IPS DF 19.7 (cell line): ENCODE measurements at regions not wholly inside any gene's neighbourhood (a gene's known extent, or its start where the extent isn't known, plus 50 kb on each side); places are given as distances from the start of the nearest gene placed in this dataset.

ENCODE experiments used
- DNase-seq: peaks from one replicate; pipeline ENCODE4 v3.0.0-alpha.2; 2013; ENCODE audit warnings: low read depth, low spot score

DNA sequence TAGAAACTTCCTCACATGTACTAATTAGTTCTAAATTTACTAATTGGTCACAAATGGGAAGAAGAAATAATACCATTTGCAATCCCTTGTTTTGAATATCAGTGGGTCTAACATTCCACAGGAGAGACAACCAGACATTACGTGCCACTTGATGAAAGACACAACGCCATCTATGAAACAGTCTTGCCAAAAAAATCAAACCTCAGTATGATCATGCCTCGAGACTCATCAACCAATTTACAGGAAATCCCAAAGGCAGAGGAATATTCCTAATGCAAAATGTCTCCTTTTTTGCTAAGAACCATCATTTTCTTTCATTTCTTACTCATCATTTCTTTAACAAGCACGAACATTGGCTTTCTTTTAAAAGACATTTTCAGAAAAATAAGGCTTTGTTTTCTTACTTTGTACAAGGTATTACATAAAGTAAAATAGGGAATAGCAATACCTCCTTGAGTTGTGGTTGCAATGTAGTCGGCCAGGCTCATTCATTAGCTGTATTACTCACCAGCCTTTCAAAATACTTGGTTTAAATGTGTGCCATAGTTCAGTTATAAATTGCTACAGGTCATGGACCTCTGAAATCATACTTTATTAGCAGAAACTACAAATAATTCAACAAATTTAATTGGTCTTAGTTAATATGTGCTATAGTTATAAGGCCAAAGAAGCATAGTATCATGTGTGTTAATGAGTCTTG is 436.2 kb upstream of the FLRT2 start:
- no peak for DNase-seq

- DNase-seq, result no peak
Observed at GRCh38 chr14:85102591-85102990, 427.4 kb upstream of the FLRT2 start.

DNA sequence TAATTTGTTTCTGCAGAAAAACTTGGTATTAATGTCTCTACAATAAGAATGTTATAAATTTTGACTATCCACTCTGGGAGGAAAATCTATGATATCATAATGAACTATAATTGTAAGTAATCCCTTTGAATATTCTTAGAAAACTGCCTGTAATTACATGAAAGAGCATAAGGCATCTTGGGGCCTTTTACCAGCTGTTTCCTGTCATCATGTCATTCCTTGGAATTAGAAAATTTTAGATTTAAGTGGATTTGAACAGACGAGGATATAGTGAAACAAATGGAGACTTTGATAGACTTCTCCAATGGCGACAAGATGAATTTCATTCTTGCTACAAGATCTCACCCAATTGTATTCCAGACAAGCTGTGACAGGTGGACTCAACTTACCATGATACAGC is 423.4 kb upstream of the FLRT2 start:
- DNase-seq, result no peak

DNA sequence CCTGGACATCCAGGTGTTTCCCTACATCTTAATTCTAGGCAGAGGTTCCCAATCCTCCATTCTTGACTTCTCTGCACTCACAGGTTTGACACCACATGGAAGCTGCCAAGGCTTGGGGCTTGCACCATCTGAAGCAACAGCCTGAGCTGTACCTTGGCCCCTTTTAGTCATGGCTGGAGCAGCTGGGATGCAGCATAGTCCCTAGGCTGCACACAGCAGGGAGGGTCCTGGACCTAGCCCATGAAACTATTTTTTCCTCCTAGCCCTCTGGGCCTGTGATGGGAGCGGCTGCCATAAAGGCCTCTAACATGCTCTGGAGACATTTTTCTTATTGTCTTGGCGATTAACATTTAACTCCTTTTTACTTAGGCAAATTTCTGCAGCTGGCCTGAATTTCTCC is 417.2 kb upstream of the FLRT2 start:
- DNase-seq, result no peak

- DNase-seq, result no peak
Observed at GRCh38 chr14:85115921-85116320, 414.0 kb upstream of the FLRT2 start.

GRCh38 chr14:85118274-85118673 is 411.7 kb upstream of the FLRT2 start:
- DNase-seq, result no peak

DNA sequence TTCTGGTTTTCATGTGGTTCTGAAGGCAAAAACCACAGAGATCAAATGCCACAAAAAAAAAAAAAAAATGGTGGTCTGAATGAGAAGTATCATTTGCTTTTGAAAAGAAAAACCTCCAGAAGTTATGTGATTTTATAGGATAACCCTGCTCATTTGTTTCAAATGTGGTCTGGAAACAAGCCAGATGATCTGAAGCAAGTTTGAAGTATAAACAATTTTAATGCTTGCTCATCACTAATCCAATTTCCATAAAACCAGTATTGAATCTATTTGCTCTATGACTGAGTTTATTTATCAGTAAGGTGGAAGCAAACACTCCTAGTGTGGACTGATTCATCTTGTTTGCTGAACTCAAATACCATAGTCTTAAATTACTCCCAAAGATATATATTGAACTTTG is 407.3 kb upstream of the FLRT2 start:
- DNase-seq, result no peak

GRCh38 chr14:85123755-85124154 is 406.2 kb upstream of the FLRT2 start:
- no peak for DNase-seq

DNA sequence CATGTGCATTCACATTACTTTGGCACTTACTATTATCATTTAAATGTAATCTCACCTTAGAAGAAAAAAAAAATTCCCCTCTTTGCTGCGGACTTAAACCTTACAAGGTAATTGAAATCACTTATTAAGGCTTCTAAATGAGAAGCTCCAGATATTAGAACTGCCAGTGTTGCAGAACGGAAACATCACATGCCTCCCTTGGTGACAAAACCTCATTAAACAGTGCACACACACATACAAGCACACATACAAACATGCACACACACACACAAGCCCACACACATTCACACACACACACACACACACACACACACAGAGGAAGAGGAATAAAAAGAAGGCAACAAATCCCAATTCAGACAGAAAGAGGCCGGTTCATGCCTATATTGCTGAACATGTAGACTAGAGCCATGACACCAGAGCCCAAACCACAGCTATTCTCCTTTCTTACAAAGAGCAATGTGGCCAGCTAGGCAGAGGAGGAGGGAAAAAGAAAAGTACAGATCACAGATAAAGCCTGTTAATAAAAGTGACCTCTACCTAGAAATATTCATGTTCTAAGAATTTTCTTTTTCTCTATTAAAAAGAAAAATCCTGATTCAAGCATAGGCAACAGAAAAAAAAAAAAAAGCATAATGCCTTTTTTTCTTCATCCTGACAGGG is 405.2 kb upstream of the FLRT2 start:
- DNase-seq, result no peak

GRCh38 chr14:85125291-85125670 is 404.7 kb upstream of the FLRT2 start:
- DNase-seq, result no peak

DNA sequence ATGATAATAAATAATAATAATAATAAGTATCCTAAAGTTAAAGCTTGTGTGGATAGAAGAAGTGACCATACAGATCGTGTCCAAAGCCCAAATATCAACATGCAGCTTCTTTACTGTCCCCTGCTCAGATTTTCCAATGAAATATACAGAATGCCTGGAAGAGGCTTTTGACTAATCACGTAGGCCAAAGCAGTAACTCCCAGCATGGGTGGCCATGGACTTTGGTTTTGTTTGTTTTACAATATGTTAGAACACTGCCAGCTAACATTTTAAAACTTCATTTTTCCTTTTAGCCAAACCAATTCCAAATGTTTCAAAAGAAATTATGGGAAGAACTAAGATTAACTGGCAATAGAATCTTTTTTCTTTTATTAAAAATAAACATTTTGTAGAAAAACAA is 400.0 kb upstream of the FLRT2 start:
- no peak for DNase-seq

DNA sequence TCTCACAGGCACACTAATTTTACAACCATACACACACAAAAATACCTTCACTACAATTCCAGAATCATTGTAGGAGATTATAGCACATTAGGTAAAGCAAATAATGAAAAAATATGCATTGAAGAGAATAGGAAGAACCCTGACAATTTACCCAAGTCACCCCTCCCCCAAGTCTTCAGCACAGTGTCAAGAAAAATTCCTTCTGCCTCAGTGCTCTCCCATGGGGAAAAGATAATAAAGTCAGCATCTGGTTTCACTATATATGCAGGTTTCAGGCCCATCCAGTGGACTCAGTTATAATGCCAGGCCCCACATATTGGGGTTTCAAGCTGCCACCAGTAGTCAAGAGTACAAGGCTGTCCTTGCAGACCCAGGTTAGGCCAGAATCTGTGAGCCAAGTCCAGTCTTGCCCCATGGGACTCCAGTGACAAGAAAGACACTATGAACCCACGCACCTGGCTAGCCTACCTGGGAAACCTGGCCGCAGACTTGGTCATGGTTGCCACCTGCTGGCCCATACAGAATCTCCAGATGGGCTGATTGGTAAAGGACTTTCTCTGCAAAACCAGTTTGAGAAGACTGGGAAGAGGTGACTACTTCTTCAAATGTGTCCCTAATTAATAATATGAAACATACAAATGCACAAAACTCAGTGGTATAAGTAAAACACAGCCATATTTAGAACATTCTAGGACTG is 398.6 kb upstream of the FLRT2 start:
- DNase-seq, result peak; percentile 9

DNA sequence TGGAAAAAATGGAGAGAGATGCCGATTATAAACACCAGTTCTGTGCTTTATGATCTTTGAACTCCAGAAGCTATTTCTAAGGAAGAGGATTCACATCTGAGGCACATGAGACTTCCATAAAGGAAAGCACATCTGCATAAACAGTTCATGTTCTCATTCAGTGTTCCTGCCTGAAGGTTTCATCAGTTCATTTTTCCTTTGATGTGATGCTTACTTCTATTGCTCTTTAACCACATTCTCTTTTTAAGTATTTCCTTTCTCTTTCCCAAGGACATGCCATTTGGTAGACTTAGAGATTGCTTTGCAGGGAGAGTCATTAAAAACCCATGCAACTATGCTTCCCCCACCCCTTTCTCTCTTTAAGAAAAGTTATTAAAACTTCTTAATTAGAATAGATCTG is 387.0 kb upstream of the FLRT2 start:
- DNase-seq, result no peak

DNA sequence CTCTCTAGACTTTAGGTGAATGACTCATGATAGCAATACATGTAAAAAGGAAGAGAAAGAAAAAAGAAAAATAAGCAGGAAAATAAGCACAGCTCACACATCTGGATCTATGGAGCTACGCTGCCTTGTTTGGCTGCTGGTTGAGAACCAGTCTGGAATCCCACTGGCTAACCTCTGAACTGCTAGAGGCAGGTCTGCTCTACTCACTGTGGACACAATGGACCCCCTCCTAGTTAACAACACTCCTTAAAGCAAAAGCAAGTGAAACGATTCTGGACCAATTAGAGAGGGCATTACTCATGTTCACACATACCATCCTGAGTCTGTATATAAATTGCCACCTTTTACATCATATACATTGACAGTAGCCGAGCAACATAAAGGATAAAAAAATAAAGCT is 383.2 kb upstream of the FLRT2 start:
- no peak for DNase-seq

DNA sequence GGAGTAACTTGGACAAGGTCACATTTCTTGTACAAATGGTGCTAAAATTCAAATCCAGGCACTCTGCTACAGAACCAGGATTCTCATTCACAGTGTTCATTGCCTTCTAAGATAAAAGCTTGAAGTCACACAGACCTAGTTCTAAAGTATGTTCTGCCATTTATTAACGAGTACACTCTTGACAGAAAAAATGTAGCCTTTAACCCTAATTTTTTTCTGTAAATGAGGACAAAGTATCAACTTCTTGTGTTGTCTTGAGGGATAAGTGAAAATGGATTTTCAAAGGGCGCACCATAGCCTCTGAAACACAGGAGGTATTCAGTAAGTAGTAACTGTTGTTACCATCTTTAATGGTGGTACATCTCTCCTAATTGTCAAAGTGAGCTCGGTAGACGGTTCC is 379.8 kb upstream of the FLRT2 start:
- no peak for DNase-seq

GRCh38 chr14:85154714-85155113 is 375.2 kb upstream of the FLRT2 start:
- no peak for DNase-seq

- no peak for DNase-seq
Observed at GRCh38 chr14:85156319-85156718, 373.6 kb upstream of the FLRT2 start.

- DNase-seq, result no peak
Observed at GRCh38 chr14:85159726-85160125, 370.2 kb upstream of the FLRT2 start.

GRCh38 chr14:85165094-85165493 is 364.9 kb upstream of the FLRT2 start:
- DNase-seq, result no peak

GRCh38 chr14:85169381-85169780 is 360.6 kb upstream of the FLRT2 start:
- DNase-seq, result no peak

- DNase-seq, result no peak
Observed at GRCh38 chr14:85172290-85172689, 357.7 kb upstream of the FLRT2 start.

GRCh38 chr14:85172889-85173477 is 357.0 kb upstream of the FLRT2 start:
- no peak for DNase-seq

GRCh38 chr14:85175556-85175955 is 354.4 kb upstream of the FLRT2 start:
- DNase-seq, result no peak
